HK-2 (cell line): ENCODE measurements at regions not wholly inside any gene's neighbourhood (a gene's known extent, or its start where the extent isn't known, plus 50 kb on each side); places are given as distances from the start of the nearest gene placed in this dataset.
"Not testable (repeated sequence)": the region's sequence is repeated elsewhere in the genome, so short reads cannot be mapped to it uniquely, and the experiment has no call there.

Source experiments
- DNase-seq: peaks from one replicate; pipeline ENCODE4 v3.0.0-alpha.2; 2018; ENCODE audit not compliant: unreplicated experiment

GRCh38 chr4:120299631-120300030 is 233.0 kb upstream of the MAD2L1 start:
- DNase-seq: no peak

GRCh38 chr4:120293341-120293740 is 226.7 kb upstream of the MAD2L1 start:
- DNase-seq: no peak

GRCh38 chr4:120291541-120291940 is 224.9 kb upstream of the MAD2L1 start:
- DNase-seq: no peak

GRCh38 chr4:120290553-120290952 is 223.9 kb upstream of the MAD2L1 start:
- DNase-seq: no peak

- no peak for DNase-seq
Measured at GRCh38 chr4:120286813-120287212, 220.2 kb upstream of the MAD2L1 start.

GRCh38 chr4:120281581-120281980 is 214.9 kb upstream of the MAD2L1 start:
- no peak for DNase-seq

GRCh38 chr4:120277391-120277790 is 210.7 kb upstream of the MAD2L1 start:
- DNase-seq: no peak

- DNase-seq: no peak
Measured at GRCh38 chr4:120266602-120267001, 200.0 kb upstream of the MAD2L1 start.

GRCh38 chr4:120263618-120264017 is 197.0 kb upstream of the MAD2L1 start:
- DNase-seq: no peak

- no peak for DNase-seq
Measured at GRCh38 chr4:120261117-120261516, 194.5 kb upstream of the MAD2L1 start.

- DNase-seq: not testable (repeated sequence)
Measured at GRCh38 chr4:120256112-120256775, 189.6 kb upstream of the MAD2L1 start.

- no peak for DNase-seq
Measured at GRCh38 chr4:120238277-120238973, 171.8 kb upstream of the MAD2L1 start.

- DNase-seq: no peak
Measured at GRCh38 chr4:120236873-120237272, 170.2 kb upstream of the MAD2L1 start.

- DNase-seq: no peak
Measured at GRCh38 chr4:120232050-120232449, 165.4 kb upstream of the MAD2L1 start.

GRCh38 chr4:120228086-120228485 is 161.4 kb upstream of the MAD2L1 start:
- DNase-seq: no peak

- no peak for DNase-seq
Measured at GRCh38 chr4:120227554-120227953, 160.9 kb upstream of the MAD2L1 start.

GRCh38 chr4:120225527-120225926 is 158.9 kb upstream of the MAD2L1 start:
- DNase-seq: no peak

GRCh38 chr4:120218981-120219380 is 152.3 kb upstream of the MAD2L1 start:
- DNase-seq: no peak

GRCh38 chr4:120215350-120215749 is 148.7 kb upstream of the MAD2L1 start:
- no peak for DNase-seq

- DNase-seq: no peak
Measured at GRCh38 chr4:120211408-120212015, 144.9 kb upstream of the MAD2L1 start.

- DNase-seq: no peak
Measured at GRCh38 chr4:120209706-120210105, 143.1 kb upstream of the MAD2L1 start.

GRCh38 chr4:120207021-120207420 is 140.4 kb upstream of the MAD2L1 start:
- no peak for DNase-seq

GRCh38 chr4:120202222-120202621 is 135.6 kb upstream of the MAD2L1 start:
- DNase-seq: no peak
